ENCODE measurements at regions not wholly inside any gene's neighbourhood (a gene's known extent, or its start where the extent isn't known, plus 50 kb on each side); places are given as distances from the start of the nearest gene placed in this dataset.

- DNase-seq (ENCODE audit: low read depth): no peak
Measured at GRCh38 chr6:156650896-156651390, 126.2 kb upstream of the ARID1B start.

GRCh38 chr6:156648616-156649015, 128.6 kb upstream of the ARID1B start:
- DNase-seq (ENCODE audit: low read depth): no peak

GRCh38 chr6:156647991-156648390, 129.2 kb upstream of the ARID1B start:
- DNase-seq (ENCODE audit: low read depth): no peak

- no peak for DNase-seq (ENCODE audit: low read depth)
Measured at GRCh38 chr6:156647140-156647784, 129.9 kb upstream of the ARID1B start.

- no peak for DNase-seq (ENCODE audit: low read depth)
Measured at GRCh38 chr6:156646496-156646895, 130.7 kb upstream of the ARID1B start.

- DNase-seq (ENCODE audit: low read depth): no peak
Measured at GRCh38 chr6:156645097-156645496, 132.1 kb upstream of the ARID1B start.

GRCh38 chr6:156639009-156639721, 138.0 kb upstream of the ARID1B start:
- DNase-seq (ENCODE audit: low read depth): no peak

- DNase-seq (ENCODE audit: low read depth): no peak
Measured at GRCh38 chr6:156638581-156638980, 138.6 kb upstream of the ARID1B start.

GRCh38 chr6:156634951-156635371, 142.2 kb upstream of the ARID1B start:
- DNase-seq (ENCODE audit: low read depth): no peak

- DNase-seq (ENCODE audit: low read depth): no peak
Measured at GRCh38 chr6:156634048-156634447, 143.1 kb upstream of the ARID1B start.

GRCh38 chr6:156633291-156633690, 143.9 kb upstream of the ARID1B start:
- DNase-seq (ENCODE audit: low read depth): no peak

GRCh38 chr6:156630613-156631302, 146.4 kb upstream of the ARID1B start:
- no peak for DNase-seq (ENCODE audit: low read depth)

- no peak for DNase-seq (ENCODE audit: low read depth)
Measured at GRCh38 chr6:156628805-156629204, 148.4 kb upstream of the ARID1B start.

- DNase-seq (ENCODE audit: low read depth): no peak
Measured at GRCh38 chr6:156627524-156627923, 149.7 kb upstream of the ARID1B start.

- no peak for DNase-seq (ENCODE audit: low read depth)
Measured at GRCh38 chr6:156622185-156622584, 155.0 kb upstream of the ARID1B start.

- no peak for DNase-seq (ENCODE audit: low read depth)
Measured at GRCh38 chr6:156620331-156620730, 156.8 kb upstream of the ARID1B start.

- peak; percentile 50 for DNase-seq (ENCODE audit: low read depth)
Measured at GRCh38 chr6:156618600-156619205, 158.5 kb upstream of the ARID1B start.

GRCh38 chr6:156617941-156618340, 159.2 kb upstream of the ARID1B start:
- no peak for DNase-seq (ENCODE audit: low read depth)

- peak; percentile 90 for DNase-seq (ENCODE audit: low read depth)
Measured at GRCh38 chr6:156617376-156617775, 159.8 kb upstream of the ARID1B start.

GRCh38 chr6:156616495-156616894, 160.7 kb upstream of the ARID1B start:
- DNase-seq (ENCODE audit: low read depth): no peak

GRCh38 chr6:156613996-156614395, 163.2 kb upstream of the ARID1B start:
- no peak for DNase-seq (ENCODE audit: low read depth)

GRCh38 chr6:156612361-156612760, 164.8 kb upstream of the ARID1B start:
- DNase-seq (ENCODE audit: low read depth): no peak

GRCh38 chr6:156602066-156602385, 175.2 kb upstream of the ARID1B start:
- DNase-seq (ENCODE audit: low read depth): no peak

Measured in renal cortical epithelial cell (primary cell).